Osteoblast (primary cell): ENCODE measurements at regions not wholly inside any gene's neighbourhood (a gene's known extent, or its start where the extent isn't known, plus 50 kb on each side); places are given as distances from the start of the nearest gene placed in this dataset.

ENCODE experiments used
- DNase-seq: peaks from one replicate; pipeline ENCODE4 v3.0.0; 2011; ENCODE audit warnings: low spot score, mixed read lengths; ENCODE audit not compliant: insufficient read length; ENCODE audit errors: missing footprints
- H2AFZ ChIP-seq: 2 replicates; pipeline ENCODE4 v1.6.0; 2011; ENCODE audit warnings: mild to moderate bottlenecking, low read length
- H3K27ac ChIP-seq: 2 replicates; pipeline ENCODE4 v1.5.1; 2011; ENCODE audit warnings: mild to moderate bottlenecking, low read depth, low read length, moderate library complexity
- H3K27me3 ChIP-seq: 2 replicates; pipeline ENCODE4 v1.6.0; 2012; ENCODE audit warnings: mild to moderate bottlenecking, control low read depth, inconsistent platforms, low read length, moderate library complexity; ENCODE audit not compliant: insufficient read depth
- H3K36me3 ChIP-seq: 2 replicates; pipeline ENCODE4 v1.5.1; 2011; ENCODE audit warnings: mild to moderate bottlenecking, low read length, control low read depth, moderate library complexity; ENCODE audit not compliant: insufficient read depth
- H3K4me1 ChIP-seq: 2 replicates; pipeline ENCODE4 v1.5.1; 2011; ENCODE audit warnings: mild to moderate bottlenecking, low read length, control low read depth, moderate library complexity; ENCODE audit not compliant: insufficient read depth
- H3K4me2 ChIP-seq: 2 replicates; pipeline ENCODE4 v1.6.0; 2011; ENCODE audit warnings: mild to moderate bottlenecking, low read length; ENCODE audit not compliant: insufficient read depth
- H3K4me3 ChIP-seq: fragments of 200-600 bp; sonication (generic); 3 replicates; pipeline ENCODE4 v1.5.1; 2012; ENCODE audit warnings: mild to moderate bottlenecking, low read length, inconsistent platforms; ENCODE audit not compliant: insufficient read depth
- H3K79me2 ChIP-seq: 2 replicates; pipeline ENCODE4 v1.6.0; 2012; ENCODE audit warnings: mild to moderate bottlenecking, low read length, control low read depth, inconsistent platforms; ENCODE audit not compliant: insufficient read depth
- H3K9me3 ChIP-seq: 2 replicates; pipeline ENCODE4 v1.5.1; 2011; ENCODE audit warnings: low read depth, low read length, control low read depth
- H4K20me1 ChIP-seq: 2 replicates; pipeline ENCODE4 v1.6.0; 2012; ENCODE audit warnings: mild to moderate bottlenecking, low read length, control low read depth; ENCODE audit not compliant: insufficient read depth
- CTCF ChIP-seq: IDR thresholded peaks from 2 replicates; pipeline ENCODE4 v1.5.1; 2011; ENCODE audit warnings: mild to moderate bottlenecking, low read depth, low read length, moderate library complexity; ENCODE audit errors: extremely low read depth

- no peaks in the 10 kb centered on the region for H3K27me3 ChIP-seq
- H3K4me2 ChIP-seq: no peak overlapping the region
- peaks cover 48% of the 10 kb centered on the region for H3K4me1 ChIP-seq
- H3K4me3 ChIP-seq: no peak overlapping the region
- TF ChIP-seq CTCF: no peak
- no peaks in the 10 kb centered on the region for H3K36me3 ChIP-seq
- no peak overlapping the region for H2AFZ ChIP-seq
- H4K20me1 ChIP-seq: no peaks in the 10 kb centered on the region
- DNase-seq: no peak
- peak overlapping the region; percentile 97 for H3K27ac ChIP-seq
- no peaks in the 10 kb centered on the region for H3K79me2 ChIP-seq
- H3K9me3 ChIP-seq: no peaks in the 10 kb centered on the region
Measured at GRCh38 chr2:46845542-46846486, 69.8 kb downstream of the MCFD2 start.

- Histone ChIP-seq H3K4me1 (peaks cover 34% of the 10 kb centered on the region), H2AFZ (no peak overlapping the region), H4K20me1 (no peaks in the 10 kb centered on the region), H3K4me3 (no peak overlapping the region), H3K36me3 (no peaks in the 10 kb centered on the region), H3K27me3 (no peaks in the 10 kb centered on the region), H3K4me2 (no peak overlapping the region), H3K79me2 (no peaks in the 10 kb centered on the region), H3K27ac (peak overlapping the region; percentile 97), H3K9me3 (no peaks in the 10 kb centered on the region)
- no peak for TF ChIP-seq CTCF
- no peak for DNase-seq
Measured at GRCh38 chr2:46844443-46844842, 71.2 kb downstream of the MCFD2 start.

- Histone ChIP-seq H2AFZ (no peak overlapping the region), H3K27me3 (no peaks in the 10 kb centered on the region), H3K79me2 (no peaks in the 10 kb centered on the region), H3K36me3 (peaks cover 3% of the 10 kb centered on the region), H3K4me3 (no peak overlapping the region), H3K9me3 (no peaks in the 10 kb centered on the region), H3K27ac (peak overlapping the region; percentile 97), H3K4me1 (peaks cover 30% of the 10 kb centered on the region), H3K4me2 (no peak overlapping the region), H4K20me1 (no peaks in the 10 kb centered on the region)
- TF ChIP-seq CTCF: no peak
- no peak for DNase-seq
Measured at GRCh38 chr2:46844034-46844433, 71.6 kb downstream of the MCFD2 start.

- Histone ChIP-seq H4K20me1 (no peaks in the 10 kb centered on the region), H3K27me3 (no peaks in the 10 kb centered on the region), H3K4me3 (no peak overlapping the region), H3K36me3 (peaks cover 3% of the 10 kb centered on the region), H3K4me1 (peaks cover 23% of the 10 kb centered on the region), H2AFZ (peak overlapping the region; percentile 28), H3K9me3 (no peaks in the 10 kb centered on the region), H3K4me2 (no peak overlapping the region), H3K79me2 (no peaks in the 10 kb centered on the region), H3K27ac (peak overlapping the region; percentile 97)
- no peak for DNase-seq
- no peak for TF ChIP-seq CTCF
Measured at GRCh38 chr2:46843316-46843715, 72.3 kb downstream of the MCFD2 start.
